HG03066 (cell line): ENCODE measurements at regions not wholly inside any gene's neighbourhood (a gene's known extent, or its start where the extent isn't known, plus 50 kb on each side); places are given as distances from the start of the nearest gene placed in this dataset.

Source experiments
- ATAC-seq: cut with Tn5 transposase; IDR thresholded peaks from one replicate; pipeline ENCODE4 v1.9.1; 2021; ENCODE audit warnings: low read depth; ENCODE audit not compliant: unreplicated experiment

DNA sequence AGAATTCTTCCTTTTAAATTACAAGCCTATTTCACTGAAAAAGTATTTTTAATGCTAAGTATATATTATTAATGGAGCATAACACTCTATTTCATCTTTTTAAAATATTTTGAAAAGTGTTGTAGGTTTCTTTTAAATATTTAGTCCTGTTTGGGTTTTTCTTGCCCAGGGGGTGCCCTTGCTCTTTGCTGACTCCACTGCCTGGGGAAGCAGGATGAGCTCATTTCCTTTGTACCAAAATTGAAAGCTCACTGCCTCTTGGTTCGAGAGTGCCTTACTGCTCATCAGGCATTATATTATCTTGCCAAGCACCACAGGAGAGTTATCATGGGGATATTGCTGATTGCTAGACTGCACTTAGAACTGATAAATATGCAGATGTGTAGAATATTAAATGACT is 819.2 kb downstream of the PCDH18 start:
- ATAC-seq: no peak

DNA sequence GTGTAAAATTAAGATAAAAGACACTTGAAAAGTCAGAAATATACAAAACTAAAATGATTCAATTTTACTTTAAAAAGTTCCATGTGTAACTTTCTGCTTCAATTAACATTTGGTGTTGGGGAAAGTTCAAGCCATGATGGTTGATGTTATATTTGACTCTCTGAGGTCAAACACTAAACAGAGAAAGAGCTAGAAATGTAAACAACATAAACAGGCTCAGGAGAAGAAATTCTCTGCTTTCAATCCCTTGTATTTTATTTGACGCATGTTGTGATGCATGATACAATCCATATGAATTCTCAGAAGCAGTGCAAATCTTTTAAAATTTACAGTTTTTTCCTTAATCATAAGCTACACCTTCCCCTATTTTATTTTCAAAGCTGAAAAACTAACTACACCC is 822.4 kb downstream of the PCDH18 start:
- ATAC-seq: no peak

DNA sequence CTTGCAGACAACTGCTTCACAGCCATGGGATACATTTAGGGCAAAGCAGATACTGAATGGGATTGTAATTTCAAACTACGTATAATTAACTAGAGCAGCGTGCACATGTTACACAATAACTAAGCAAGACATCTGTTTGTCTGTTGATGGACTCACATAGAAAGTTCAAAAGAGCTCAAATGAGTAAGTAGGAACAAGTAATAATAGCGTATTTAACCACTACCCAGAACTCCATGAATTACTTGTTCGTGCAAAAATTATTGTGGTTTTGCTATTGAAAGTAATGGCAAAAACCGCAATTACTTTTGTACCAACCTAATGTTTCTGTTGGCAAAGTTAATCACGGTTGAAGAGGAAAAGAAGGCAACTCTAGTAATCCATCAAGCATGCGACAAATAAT is 825.4 kb downstream of the PCDH18 start:
- ATAC-seq: no peak

DNA sequence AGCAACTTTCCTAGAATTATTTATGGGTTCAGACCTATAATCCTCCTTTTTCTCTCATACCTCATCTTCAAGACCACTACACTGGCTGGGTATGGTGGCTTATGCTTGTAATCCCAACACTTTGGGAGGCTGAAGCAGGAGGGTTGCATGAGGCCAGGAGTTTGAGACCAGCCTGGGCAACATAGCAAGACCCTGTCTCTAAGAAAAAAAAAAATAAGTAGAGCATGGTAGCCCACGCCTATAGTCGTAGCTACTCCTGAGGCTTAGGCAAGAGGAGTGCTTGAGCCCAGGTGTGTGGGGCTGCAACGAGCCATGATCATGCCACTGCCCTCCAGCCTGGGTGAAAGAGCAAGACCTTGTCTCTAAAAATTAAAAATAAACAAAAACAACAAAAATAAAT is 832.4 kb downstream of the PCDH18 start:
- ATAC-seq: no peak

DNA sequence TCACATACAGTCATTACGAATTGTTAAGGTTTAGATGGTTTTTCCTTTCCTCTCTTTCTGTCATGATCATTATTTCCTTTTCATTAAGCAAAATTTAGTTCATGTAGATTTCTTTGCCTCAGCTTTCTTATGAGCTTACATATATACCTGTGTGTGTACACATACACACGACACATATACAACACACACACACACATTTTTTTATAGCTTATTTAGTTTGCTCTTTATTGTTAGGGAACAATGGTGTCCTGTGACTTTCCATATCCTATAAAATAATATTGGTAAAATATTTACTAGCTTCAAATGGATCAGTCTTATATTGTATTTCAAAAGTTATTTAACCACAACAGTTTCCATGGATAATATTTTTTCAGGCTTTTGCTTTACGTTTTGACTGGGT is 840.7 kb downstream of the PCDH18 start:
- no peak for ATAC-seq

DNA sequence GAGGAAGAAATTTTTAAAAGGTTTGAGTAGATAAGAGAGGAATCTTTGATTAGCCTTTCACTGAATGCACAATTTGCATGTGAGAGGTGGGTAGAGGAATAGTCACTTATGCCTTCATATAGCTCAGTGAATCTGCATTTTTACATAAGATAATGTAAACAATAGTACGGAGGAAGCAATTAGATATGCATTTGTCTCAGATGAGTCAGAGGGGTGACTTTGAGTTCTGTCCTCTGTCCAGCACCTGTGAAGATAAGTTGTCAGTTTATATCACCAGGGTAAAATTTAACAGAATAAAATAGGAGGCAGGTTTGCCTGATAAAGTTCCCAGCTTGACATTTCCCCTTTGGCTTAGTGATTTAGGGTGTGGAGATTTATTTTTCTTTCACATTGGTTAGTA is 841.9 kb downstream of the PCDH18 start:
- no peak for ATAC-seq

DNA sequence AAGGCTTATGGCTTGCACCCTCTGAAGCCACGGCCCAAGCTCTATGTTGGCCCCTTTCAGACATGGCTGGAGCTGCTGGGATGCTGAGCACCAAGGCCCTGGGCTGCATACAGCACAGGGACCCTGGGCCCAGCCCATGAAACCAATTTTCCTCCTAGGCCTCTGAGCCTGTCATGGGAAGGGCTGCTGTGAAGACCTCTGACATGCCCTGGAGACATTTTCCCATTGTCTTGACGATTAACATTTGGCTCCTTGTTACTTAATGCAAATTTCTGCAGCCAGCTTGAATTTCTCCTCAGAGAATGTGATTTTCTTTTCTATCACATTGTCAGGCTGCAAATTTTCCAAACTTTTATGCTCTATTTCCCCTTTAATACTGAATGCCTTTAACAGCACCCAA is 844.7 kb downstream of the PCDH18 start:
- ATAC-seq: no peak

DNA sequence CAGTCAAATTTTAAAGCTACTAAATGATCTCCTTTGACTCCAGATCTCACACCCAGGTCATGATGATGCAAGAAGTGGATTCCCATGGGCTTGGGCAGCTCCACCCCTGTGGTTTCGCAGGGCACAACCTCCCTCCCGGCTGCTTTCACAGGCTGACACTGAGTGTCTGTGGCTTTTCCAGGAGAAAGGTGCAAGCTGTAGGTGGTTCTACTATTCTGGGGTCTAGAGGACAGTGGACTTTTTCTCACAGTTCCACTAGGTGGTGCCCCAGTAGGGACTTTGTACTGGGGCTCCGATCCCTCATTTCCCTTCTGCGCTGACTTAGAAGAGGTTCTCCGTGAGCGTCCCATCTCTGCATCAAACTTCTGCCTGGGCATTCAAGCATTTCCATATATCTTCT is 845.2 kb downstream of the PCDH18 start:
- ATAC-seq: no peak

DNA sequence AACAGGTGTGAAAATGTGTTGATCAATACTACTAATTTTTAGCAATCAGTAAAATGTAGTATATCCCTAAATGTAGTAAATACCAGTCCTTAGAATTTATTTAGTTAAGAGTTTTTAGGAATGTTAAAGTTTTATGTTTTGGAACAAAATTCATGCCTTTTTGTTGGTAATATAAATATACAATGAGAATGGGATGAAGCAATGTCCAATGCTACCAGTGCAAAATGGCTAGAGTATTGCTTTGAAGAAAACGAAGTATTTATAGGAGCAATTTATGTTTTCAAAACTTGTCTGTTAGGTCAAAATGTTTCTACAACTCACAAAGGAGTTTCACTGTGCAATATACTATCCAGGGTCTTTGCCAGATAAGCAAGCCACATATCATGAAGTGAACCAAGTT is 851.5 kb downstream of the PCDH18 start:
- no peak for ATAC-seq

DNA sequence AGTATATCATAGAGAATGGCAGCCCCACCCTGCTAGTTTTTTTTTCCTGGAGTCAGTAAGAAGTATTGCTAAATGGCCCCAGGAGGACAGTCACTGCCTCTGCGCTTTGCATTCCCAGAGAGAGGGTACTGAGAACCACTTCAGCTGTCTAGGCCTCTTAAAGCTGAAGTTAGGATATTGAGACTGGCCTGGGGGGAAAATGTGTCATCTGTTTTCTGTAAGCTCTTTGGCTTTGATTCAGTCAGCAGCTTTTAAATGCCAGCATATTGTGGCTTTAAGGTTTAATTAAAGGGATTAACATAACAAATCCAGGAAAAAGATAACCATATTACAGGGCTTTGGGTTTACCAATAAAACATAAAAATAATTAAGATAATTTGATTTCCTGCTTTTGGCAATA is 852.0 kb downstream of the PCDH18 start:
- ATAC-seq: no peak

DNA sequence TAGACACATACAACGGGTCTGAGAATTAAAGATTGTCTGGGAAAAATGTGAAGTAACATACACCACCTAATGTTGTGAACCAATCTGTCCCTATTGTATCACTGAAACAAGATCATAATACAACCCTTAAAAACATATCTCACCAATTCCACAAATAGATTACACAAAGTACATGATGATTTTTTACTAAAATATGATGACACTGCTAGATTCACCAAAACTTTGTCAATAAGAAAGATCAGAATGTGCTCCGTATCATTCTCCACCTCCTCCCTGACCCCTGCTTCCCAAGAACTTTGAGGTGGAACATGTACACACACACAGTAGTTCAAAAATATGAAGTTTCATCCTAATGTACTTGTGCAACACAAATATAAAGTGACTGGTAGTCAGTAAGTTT is 862.0 kb downstream of the PCDH18 start:
- no peak for ATAC-seq

DNA sequence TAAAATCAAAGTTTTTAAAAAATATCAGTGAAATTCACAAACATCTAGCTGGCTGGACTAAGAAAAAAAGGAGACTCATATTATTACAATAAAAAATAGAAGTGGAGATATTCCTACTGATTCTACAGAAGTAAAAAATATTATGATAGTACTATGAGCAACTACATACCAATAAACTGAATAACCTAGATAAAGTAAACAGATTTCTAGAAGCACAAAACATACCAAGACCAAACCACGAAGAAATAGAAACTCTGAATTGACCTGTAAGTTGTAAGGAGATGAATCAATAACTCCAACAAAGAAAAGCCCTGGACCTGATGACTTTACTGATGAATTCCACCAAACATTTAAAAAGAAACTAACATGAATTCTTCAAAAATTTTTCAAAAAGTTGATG is 867.3 kb downstream of the PCDH18 start:
- no peak for ATAC-seq

DNA sequence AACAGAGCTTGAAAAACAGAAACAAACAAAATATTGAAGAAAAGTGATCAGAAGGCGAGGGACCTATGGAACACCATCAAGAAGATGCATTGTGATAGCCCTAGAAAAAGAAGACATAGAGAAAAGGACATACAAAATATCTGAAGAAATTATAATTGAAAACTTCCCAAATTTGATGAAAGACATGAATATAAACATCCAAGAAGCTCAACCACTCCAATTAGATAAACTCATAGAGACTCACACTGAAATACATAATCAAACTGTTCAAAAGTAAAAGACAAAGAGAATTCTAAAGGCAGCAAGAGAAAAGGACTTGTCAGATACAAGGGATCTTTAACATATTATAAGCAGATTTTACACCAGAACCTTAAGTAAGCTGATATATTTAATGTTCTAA is 869.8 kb downstream of the PCDH18 start:
- no peak for ATAC-seq

DNA sequence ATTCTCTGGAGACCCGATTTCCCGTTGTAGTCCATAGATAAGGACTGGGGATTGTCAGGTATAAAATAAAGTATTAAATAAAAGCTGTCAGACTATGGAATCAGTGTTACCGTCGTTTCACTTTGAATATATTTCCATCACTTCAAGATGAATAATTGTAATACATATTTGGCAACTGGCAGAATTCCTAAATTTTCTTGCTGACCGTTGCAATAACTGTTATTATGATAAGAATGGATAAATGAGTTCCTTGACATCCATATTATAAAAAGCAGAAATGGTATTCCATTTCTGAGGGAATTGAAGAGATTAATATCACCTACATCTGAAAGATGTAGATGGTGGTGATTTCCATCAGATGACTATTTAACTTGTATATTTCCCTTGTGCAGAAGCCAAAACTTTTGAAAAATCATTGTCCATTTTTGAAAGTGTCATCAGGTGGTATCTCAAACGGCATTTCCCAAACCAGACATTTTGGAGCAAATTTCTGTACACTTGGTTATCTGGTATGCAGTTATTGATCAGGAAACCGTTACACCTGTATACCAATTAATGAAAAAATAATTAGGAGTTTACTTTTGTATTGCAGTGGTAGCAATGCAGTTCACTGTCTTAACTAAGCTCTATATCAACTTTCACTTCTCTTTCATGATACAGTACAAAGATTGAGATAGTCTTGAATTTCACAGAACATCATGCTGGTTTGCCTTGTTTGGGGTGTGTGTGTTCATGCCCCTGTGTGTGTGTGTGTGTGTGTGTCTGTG is 878.5 kb downstream of the PCDH18 start:
- ATAC-seq: no peak

DNA sequence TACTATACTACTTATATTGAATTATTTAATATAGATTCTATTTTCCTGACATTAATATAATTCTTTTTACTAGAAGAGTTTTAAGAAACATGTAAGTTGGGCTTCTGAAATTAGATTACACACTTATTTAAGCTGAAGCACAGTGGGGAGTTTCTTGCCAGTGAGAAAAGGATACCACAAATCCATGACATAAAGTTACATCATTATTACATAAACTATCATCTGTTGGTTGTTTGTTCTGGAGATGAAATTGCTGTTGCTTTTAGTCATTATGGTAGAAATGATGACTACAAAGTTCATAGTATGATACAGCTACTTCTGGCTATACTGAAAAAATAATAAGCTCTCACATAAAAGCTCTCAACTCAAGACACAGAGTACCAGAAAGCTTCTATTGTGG is 880.4 kb downstream of the PCDH18 start:
- no peak for ATAC-seq

DNA sequence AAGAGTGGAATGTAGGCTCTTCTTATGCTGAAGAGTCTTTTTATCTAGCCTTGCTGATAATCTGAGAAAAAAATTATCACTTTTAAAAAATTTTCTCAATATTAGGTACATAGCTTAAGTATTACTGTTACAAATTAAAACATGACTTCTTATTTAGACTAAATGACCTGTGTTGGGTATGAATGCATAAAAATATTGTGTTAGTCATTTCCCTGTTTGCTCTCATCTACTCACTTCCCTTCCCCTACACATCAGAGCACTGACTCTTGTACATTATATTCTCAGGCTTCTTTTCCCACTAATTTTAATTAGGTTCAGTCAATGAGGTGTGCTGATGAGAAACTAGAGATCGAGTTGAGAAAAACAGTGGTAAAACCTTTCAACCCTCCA is 881.0 kb downstream of the PCDH18 start:
- ATAC-seq: peak; percentile 29

DNA sequence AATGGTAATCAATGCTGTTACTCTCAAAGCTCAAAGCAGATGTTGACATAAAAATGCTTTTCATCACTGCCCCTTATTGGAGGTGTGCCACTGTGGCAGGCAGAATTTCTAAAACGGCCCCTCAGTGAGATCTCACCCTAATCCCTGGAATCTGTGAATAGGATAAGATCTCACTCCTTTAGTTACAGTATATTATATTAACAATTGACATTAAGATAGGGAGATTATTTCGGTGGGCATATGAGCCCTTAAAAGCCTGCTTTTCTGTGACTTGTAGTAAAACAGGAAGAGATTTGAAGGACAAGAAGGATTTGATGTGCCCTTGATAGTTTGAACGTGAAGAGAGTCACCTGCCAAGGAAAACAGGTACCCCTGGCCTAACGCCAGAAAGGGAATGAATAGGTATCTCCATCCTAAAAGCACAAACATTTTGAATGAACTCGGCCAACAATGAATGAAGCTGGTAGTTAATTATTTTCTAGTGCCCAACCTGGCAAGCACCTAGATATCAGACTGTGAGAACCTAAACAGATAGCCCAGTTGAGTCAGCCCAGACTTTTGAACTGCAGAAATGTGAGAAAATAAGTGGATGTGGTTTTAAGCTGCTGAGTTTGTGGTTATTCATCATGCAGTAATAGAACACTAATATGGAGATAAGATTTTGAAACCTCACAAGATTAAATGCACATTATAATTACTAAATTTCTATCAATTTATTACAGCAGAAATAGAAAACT is 881.6 kb downstream of the PCDH18 start:
- ATAC-seq: peak; percentile 64

DNA sequence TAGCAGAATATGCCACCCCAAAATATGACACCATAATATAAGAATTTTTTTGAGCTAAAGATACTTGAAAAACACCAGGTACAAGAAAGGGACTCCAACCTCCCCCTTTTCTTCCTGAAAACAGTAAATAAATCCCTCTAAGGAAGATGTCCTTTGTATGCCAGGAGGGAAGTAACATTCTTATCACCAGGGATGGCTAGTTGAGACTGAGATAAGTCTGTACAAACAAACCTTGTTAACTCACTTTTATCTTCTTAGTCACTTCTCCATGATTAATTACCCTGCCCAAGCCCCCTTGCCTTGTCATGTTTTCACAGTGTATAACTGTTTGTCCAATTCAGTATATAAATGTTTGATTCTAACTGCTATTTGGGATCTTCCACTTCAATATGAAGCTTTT is 888.0 kb downstream of the PCDH18 start:
- ATAC-seq: no peak

DNA sequence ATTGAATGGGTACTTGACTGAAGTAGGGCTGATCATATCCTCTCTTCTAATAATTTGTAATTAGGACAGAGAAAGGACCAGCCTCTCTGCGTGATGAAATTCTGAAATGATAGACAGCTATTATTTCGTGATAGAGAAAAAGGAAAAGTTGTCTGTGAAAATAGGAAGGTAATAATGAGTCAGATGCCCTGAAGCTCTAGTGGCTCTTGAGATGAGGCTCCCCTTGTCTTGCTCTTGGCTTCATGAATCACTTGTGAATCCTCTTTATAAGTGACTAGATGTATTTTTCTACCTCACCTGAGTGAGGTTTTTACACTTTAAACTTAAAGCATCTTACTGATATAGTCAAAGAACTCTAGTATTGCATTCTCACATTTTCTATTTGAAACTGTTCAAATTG is 888.9 kb downstream of the PCDH18 start:
- ATAC-seq: no peak

DNA sequence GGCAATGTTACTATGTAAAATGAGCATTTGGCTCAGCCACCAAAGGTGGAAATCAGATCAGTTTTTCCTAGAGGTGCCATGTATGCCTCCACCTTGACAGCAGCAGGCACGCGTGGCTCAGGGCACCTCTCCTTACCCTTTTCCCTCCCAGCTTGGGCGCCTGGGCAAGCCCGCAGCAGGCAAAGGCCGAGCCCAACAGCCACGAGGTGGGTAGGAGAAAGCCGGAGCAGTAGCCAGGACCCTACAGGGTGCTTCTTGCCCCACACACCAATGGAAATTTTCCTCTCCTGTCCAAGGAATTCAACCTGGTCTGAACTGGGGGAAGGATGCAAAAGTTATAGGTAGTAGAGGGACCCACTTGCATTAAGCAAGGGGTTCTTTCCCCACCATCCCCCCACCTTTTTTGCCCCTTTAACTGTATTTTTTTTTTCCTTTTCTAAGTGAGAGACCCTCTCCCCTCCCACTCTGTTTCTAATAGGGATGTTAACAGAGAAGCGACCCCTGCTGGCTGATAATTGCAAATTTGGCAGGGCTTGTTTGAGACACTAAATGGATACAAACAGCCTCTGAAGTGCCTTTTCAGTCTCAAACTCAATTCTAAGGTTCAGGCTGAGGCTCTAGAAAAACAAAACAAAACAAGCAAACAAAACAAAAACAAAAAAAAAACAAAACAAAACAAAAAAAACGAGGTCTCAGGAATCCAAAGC is 895.1 kb downstream of the PCDH18 start:
- no peak for ATAC-seq

DNA sequence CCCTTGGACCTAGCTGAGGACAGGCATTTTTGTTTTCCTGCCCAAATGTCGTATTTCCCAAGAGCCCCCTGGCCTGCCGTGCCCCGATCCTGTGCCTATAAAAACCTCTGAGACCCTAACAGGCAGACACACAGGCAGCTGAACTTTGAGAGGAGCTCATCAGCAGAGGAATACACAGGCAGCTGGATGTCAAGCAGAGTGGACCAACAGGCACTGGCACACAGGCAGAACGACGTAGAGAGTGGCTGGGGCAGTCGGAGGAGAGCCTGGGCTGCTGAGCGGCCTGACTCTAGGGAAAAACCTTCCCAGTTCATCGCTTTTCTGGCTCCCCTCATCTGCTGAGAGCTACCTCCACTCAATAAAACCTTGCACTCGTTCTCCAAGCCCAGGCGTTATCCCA is 896.1 kb downstream of the PCDH18 start:
- ATAC-seq: no peak

DNA sequence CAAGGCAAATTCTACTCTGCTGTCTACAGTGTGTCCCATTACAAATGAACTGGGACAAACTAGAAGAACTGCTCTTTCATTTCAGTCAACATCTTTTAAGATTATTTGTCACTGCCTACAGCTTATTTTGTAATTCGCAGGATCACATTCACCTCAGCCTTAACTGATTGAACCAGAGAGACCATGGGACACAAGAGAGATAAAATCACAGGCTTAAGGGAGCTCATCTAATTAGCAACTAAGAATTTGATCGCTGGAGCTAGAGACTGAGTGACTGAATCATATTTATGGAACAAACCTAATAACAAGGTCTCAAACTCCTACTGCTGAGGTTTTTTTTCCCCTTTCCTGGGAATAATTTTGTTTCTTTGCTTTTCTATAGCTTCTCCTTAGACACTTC is 898.2 kb downstream of the PCDH18 start:
- ATAC-seq: no peak
